ENCODE measurements at regions not wholly inside any gene's neighbourhood (a gene's known extent, or its start where the extent isn't known, plus 50 kb on each side); places are given as distances from the start of the nearest gene placed in this dataset.

DNA sequence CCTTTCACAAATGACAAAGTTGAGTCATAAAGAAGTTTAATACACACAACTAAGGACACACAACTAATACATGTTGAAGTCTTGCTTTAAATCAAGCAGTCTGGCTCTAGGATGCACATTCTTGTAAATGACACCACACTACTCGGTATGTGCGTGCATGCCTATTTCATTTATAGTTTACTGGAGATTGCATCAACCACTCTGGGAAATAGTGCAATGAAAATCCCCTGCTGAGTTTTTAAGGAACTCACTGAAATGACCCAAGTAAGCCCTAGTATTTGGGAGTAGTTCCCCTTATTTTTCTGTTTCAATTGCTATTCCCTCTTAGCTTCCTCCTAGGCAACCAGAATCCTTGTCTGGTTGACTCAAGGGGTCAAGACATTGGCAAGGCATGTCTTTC lies 160.2 kb upstream of the LARGE1 start:
- TF ChIP-seq, protein P1, sequence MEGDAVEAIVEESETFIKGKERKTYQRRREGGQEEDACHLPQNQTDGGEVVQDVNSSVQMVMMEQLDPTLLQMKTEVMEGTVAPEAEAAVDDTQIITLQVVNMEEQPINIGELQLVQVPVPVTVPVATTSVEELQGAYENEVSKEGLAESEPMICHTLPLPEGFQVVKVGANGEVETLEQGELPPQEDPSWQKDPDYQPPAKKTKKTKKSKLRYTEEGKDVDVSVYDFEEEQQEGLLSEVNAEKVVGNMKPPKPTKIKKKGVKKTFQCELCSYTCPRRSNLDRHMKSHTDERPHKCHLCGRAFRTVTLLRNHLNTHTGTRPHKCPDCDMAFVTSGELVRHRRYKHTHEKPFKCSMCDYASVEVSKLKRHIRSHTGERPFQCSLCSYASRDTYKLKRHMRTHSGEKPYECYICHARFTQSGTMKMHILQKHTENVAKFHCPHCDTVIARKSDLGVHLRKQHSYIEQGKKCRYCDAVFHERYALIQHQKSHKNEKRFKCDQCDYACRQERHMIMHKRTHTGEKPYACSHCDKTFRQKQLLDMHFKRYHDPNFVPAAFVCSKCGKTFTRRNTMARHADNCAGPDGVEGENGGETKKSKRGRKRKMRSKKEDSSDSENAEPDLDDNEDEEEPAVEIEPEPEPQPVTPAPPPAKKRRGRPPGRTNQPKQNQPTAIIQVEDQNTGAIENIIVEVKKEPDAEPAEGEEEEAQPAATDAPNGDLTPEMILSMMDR (IDR thresholded peaks at IDR 0.05) = no peak
- no peak for TF ChIP-seq POLR2AphosphoS5 (IDR thresholded peaks at IDR 0.05)

Measured in stomach (tissue), 4 donors.